ENCODE measurements at regions not wholly inside any gene's neighbourhood (a gene's known extent, or its start where the extent isn't known, plus 50 kb on each side); places are given as distances from the start of the nearest gene placed in this dataset.

DNA sequence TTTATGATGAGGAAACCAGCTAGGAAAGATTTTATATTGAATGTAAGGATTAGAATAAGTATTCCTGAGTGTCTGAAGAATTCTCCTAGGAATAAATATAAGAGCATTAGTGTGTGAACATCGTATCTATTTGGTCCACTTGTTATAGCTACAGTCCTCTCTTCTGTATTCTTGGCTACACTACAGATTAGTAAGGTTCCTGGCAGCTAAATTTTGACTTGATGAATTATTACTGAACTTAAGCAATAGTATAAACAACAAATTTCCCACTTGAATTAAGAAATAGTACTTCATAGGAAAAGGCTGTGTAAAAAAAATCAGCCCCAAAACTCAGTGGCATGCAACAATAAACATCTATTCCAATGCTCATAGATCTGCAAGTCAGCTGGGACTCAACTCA is 138.4 kb upstream of the G2E3 start:
- Histone ChIP-seq H3K27ac (replicated peaks) (no peak overlapping the region), H3K27me3 (ENCODE audit: insufficient read depth, poor library complexity, severe bottlenecking) (no peaks in the 10 kb centered on the region), H3K4me3 (replicated peaks; ENCODE audit: insufficient read depth, low read length) (no peak overlapping the region)
- TF ChIP-seq POLR2AphosphoS5 (IDR thresholded peaks at IDR 0.05; ENCODE audit: low read depth) (no peak), SPI1 (IDR thresholded peaks at IDR 0.05; ENCODE audit: borderline replicate concordance, low read depth) (no peak), GABPA (IDR thresholded peaks at IDR 0.05; ENCODE audit: low read depth) (no peak), REST (IDR thresholded peaks at IDR 0.05; ENCODE audit: insufficient replicate concordance, low read depth) (no peak)
- TF ChIP-seq, protein P1, sequence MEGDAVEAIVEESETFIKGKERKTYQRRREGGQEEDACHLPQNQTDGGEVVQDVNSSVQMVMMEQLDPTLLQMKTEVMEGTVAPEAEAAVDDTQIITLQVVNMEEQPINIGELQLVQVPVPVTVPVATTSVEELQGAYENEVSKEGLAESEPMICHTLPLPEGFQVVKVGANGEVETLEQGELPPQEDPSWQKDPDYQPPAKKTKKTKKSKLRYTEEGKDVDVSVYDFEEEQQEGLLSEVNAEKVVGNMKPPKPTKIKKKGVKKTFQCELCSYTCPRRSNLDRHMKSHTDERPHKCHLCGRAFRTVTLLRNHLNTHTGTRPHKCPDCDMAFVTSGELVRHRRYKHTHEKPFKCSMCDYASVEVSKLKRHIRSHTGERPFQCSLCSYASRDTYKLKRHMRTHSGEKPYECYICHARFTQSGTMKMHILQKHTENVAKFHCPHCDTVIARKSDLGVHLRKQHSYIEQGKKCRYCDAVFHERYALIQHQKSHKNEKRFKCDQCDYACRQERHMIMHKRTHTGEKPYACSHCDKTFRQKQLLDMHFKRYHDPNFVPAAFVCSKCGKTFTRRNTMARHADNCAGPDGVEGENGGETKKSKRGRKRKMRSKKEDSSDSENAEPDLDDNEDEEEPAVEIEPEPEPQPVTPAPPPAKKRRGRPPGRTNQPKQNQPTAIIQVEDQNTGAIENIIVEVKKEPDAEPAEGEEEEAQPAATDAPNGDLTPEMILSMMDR (IDR thresholded peaks at IDR 0.05; ENCODE audit: insufficient read depth, low read length): no peak
- no peak for DNase-seq (ENCODE audit: low read depth in 1 of 2, low spot score in 1 of 2)

GRCh38 chr14:30426463-30426862 is 132.5 kb upstream of the G2E3 start:
- DNase-seq (ENCODE audit: low read depth in 1 of 2, low spot score in 1 of 2): no peak
- H3K27me3 ChIP-seq (ENCODE audit: insufficient read depth, poor library complexity, severe bottlenecking): peaks cover 2% of the 10 kb centered on the region
- TF ChIP-seq SPI1 (IDR thresholded peaks at IDR 0.05; ENCODE audit: borderline replicate concordance, low read depth): no peak
- no peak for TF ChIP-seq POLR2AphosphoS5 (IDR thresholded peaks at IDR 0.05; ENCODE audit: low read depth)
- TF ChIP-seq, protein P1 (IDR thresholded peaks at IDR 0.05; ENCODE audit: insufficient read depth, low read length): no peak
- no peak for TF ChIP-seq GABPA (IDR thresholded peaks at IDR 0.05; ENCODE audit: low read depth)
- no peak for TF ChIP-seq REST (IDR thresholded peaks at IDR 0.05; ENCODE audit: insufficient replicate concordance, low read depth)

DNA sequence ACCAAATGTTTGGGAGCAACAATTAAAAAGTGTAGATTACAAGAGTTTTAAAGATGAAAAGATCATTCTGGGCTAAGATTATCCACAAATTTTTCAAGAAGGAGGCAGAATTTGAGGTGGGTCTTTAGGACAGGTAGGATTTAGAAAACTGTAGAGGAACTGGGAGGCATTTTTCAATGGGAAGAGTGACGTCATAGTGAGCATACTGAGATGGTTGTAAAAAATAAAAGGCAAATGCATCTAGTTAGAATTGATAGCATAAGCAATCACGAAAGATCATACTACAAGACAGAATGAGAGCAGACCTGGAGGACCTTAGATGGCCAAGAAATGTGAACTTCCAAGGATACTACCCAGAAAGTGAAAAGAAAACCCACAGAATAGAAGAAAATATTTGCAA is 131.6 kb upstream of the G2E3 start:
- Histone ChIP-seq H3K4me3 (replicated peaks; ENCODE audit: insufficient read depth, low read length) (no peak overlapping the region), H3K27ac (replicated peaks) (no peak overlapping the region)

More at GRCh38 chr14:30426463-30426862, 132.5 kb upstream of the G2E3 start:
- no peak overlapping the region for H3K4me3 ChIP-seq (replicated peaks; ENCODE audit: insufficient read depth, low read length)
- H3K27ac ChIP-seq (replicated peaks): no peak overlapping the region

More for the DNA sequence above, 131.6 kb upstream of the G2E3 start:
- no peak for DNase-seq (ENCODE audit: low read depth in 1 of 2, low spot score in 1 of 2)
- TF ChIP-seq, protein P1 (IDR thresholded peaks at IDR 0.05; ENCODE audit: insufficient read depth, low read length): no peak
- no peak for TF ChIP-seq SPI1 (IDR thresholded peaks at IDR 0.05; ENCODE audit: borderline replicate concordance, low read depth)
- no peak for TF ChIP-seq GABPA (IDR thresholded peaks at IDR 0.05; ENCODE audit: low read depth)
- TF ChIP-seq REST (IDR thresholded peaks at IDR 0.05; ENCODE audit: insufficient replicate concordance, low read depth): no peak
- no peak for TF ChIP-seq POLR2AphosphoS5 (IDR thresholded peaks at IDR 0.05; ENCODE audit: low read depth)
- peaks cover 2% of the 10 kb centered on the region for H3K27me3 ChIP-seq (ENCODE audit: insufficient read depth, poor library complexity, severe bottlenecking)

Measured in HL-60 (cell line).